NT2/D1 (cell line): ENCODE measurements at regions not wholly inside any gene's neighbourhood (a gene's known extent, or its start where the extent isn't known, plus 50 kb on each side); places are given as distances from the start of the nearest gene placed in this dataset.

Source experiments
- SUZ12 ChIP-seq: IDR thresholded peaks from 2 replicates; pipeline ENCODE4 v1.6.1; 2011; ENCODE audit not compliant: insufficient read length, insufficient read depth; ENCODE audit errors: extremely low read depth
- YY1 ChIP-seq: IDR thresholded peaks from 2 replicates; pipeline ENCODE4 v1.6.1; 2011; ENCODE audit not compliant: insufficient read length, insufficient read depth
- ZNF274 ChIP-seq: IDR thresholded peaks from 2 replicates; pipeline ENCODE4 v1.6.1; 2011; ENCODE audit warnings: mild to moderate bottlenecking, low read depth, low read length

DNA sequence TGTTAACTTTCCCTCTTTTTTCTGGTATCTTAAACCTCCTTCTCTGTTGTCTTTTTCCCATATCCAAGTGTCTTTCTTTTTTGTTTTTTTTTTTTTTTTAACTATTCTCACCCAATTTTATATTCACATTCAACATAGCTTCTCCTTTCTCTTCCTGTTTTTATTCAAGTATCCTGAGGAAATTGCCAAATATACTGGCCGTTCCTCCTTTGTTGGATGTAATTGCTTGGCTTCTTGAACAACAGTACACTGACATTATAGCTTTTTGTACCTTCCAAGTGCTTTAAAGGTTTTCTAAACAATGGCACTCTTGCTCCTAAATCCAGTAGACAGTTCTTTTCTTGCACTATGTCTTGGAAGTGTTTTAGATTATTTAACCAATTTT, 1146.8 kb downstream of the MAT2B start:
- no peak for TF ChIP-seq ZNF274
- no peak for TF ChIP-seq YY1
- TF ChIP-seq SUZ12, result no peak
